ENCODE measurements at regions not wholly inside any gene's neighbourhood (a gene's known extent, or its start where the extent isn't known, plus 50 kb on each side); places are given as distances from the start of the nearest gene placed in this dataset.

DNA sequence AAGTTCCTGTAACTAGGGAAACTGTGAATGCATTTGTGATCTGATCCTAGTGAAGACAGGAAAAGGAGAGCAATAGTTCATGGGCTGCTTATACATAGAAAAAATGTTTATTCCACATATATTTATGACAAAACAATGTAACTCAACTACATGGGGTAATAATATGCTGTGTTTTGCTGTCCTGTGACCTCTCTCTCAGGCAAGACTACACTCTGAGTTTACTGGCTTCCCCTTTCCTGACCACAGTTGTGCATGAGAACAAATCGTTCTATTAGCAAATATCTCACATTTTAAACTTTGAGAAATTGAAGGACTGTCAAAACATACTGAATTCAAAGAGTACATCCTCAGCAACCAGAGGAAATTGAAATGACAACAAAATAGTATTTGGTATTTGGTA lies 161.9 kb upstream of the TRPC6 start:
- Histone ChIP-seq H3K9ac (no peak overlapping the region), H4K20me1 (no peaks in the 10 kb centered on the region), H3K9me3 (no peaks in the 10 kb centered on the region), H3K27me3 (no peaks in the 10 kb centered on the region), H3K27ac (no peak overlapping the region), H3K4me2 (no peak overlapping the region), H3K4me1 (no peaks in the 10 kb centered on the region; the same call in 1 of the 2 replicates), H3K36me3 (no peaks in the 10 kb centered on the region), H3K4me3 (no peak overlapping the region)
- no peak for TF ChIP-seq Cebpa-rat (IDR thresholded peaks at IDR 0.05)

DNA sequence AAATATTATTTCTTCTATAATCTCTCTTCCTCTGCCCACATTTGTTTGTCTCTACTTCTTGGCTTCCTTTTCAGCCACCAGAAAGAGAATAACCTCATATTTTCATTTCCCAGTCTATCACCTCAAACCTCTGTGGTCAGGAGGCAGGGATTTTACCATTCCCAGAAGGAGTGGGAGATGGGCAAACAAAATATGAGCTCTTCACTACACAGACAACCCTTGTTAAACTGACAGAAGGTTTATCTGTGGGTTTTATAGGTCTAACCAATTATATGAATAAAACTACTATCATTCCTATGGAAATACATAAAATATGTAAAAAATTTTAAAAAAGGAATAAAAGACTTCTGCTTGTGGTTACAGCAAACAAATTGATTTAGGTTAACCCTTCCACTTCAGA lies 160.0 kb upstream of the TRPC6 start:
- H4K20me1 ChIP-seq: no peaks in the 10 kb centered on the region
- H3K4me3 ChIP-seq: no peak overlapping the region
- no peak overlapping the region for H3K9ac ChIP-seq

GRCh38 chr11:101741479-101742175 lies 157.8 kb upstream of the TRPC6 start:
- no peak overlapping the region for H3K9ac ChIP-seq
- H3K36me3 ChIP-seq: no peaks in the 10 kb centered on the region
- no peaks in the 10 kb centered on the region for H4K20me1 ChIP-seq
- no peaks in the 10 kb centered on the region for H3K27me3 ChIP-seq
- no peak overlapping the region for H3K27ac ChIP-seq
- no peak for TF ChIP-seq Cebpa-rat (IDR thresholded peaks at IDR 0.05)
- H3K4me1 ChIP-seq: no peaks in the 10 kb centered on the region
- H3K4me3 ChIP-seq: no peak overlapping the region
- H3K9me3 ChIP-seq: no peaks in the 10 kb centered on the region
- H3K4me2 ChIP-seq: no peak overlapping the region

More for the DNA sequence above, 160.0 kb upstream of the TRPC6 start:
- no peaks in the 10 kb centered on the region for H3K9me3 ChIP-seq
- no peaks in the 10 kb centered on the region for H3K27me3 ChIP-seq
- no peak overlapping the region for H3K27ac ChIP-seq
- TF ChIP-seq Cebpa-rat (IDR thresholded peaks at IDR 0.05): no peak
- no peak overlapping the region for H3K4me2 ChIP-seq
- H3K36me3 ChIP-seq: no peaks in the 10 kb centered on the region
- no peaks in the 10 kb centered on the region; the same call in 1 of the 2 replicates for H3K4me1 ChIP-seq

- Histone ChIP-seq H3K27me3 (no peaks in the 10 kb centered on the region), H3K9ac (no peak overlapping the region)
Measured at GRCh38 chr11:101741061-101741460, 157.3 kb upstream of the TRPC6 start.

DNA sequence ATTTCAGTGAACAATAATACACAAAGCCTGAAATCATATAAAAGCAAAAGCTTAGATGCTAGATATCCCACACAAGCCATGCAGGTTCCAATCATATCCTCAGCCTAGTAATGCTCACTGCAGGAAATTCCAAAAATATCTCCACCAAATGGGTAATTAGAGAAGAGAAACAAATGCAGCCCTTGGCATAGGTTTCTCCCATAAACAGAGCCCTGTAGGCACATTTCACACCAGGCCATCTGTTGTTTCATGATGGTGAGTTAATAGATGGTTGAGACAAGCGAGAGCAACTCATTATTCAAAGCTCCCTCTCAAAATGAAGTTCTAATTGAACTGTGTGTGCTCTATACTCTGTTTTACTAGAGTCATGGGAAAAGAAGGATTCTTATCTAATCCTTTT lies 154.6 kb upstream of the TRPC6 start:
- H3K9ac ChIP-seq: no peak overlapping the region
- no peaks in the 10 kb centered on the region for H3K9me3 ChIP-seq
- H3K27ac ChIP-seq: no peak overlapping the region
- H3K36me3 ChIP-seq: no peaks in the 10 kb centered on the region
- no peak overlapping the region for H3K4me2 ChIP-seq
- no peak for TF ChIP-seq Cebpa-rat (IDR thresholded peaks at IDR 0.05)
- H3K4me3 ChIP-seq: no peak overlapping the region
- H3K4me1 ChIP-seq: no peaks in the 10 kb centered on the region
- no peaks in the 10 kb centered on the region for H3K27me3 ChIP-seq
- H4K20me1 ChIP-seq: no peaks in the 10 kb centered on the region

More at GRCh38 chr11:101741061-101741460, 157.3 kb upstream of the TRPC6 start:
- no peaks in the 10 kb centered on the region for H4K20me1 ChIP-seq
- no peaks in the 10 kb centered on the region for H3K36me3 ChIP-seq
- no peaks in the 10 kb centered on the region for H3K9me3 ChIP-seq
- H3K27ac ChIP-seq: no peak overlapping the region
- H3K4me3 ChIP-seq: no peak overlapping the region
- H3K4me1 ChIP-seq: no peaks in the 10 kb centered on the region
- no peak overlapping the region for H3K4me2 ChIP-seq
- TF ChIP-seq Cebpa-rat (IDR thresholded peaks at IDR 0.05): no peak

GRCh38 chr11:101729406-101730078 lies 145.7 kb upstream of the TRPC6 start:
- no peaks in the 10 kb centered on the region for H3K4me1 ChIP-seq
- H3K4me3 ChIP-seq: no peak overlapping the region
- H3K9me3 ChIP-seq: no peaks in the 10 kb centered on the region
- no peak for TF ChIP-seq Cebpa-rat (IDR thresholded peaks at IDR 0.05)
- H3K36me3 ChIP-seq: no peaks in the 10 kb centered on the region
- no peak overlapping the region for H3K27ac ChIP-seq
- no peaks in the 10 kb centered on the region for H4K20me1 ChIP-seq
- no peak overlapping the region for H3K4me2 ChIP-seq
- no peaks in the 10 kb centered on the region for H3K27me3 ChIP-seq
- no peak overlapping the region for H3K9ac ChIP-seq

DNA sequence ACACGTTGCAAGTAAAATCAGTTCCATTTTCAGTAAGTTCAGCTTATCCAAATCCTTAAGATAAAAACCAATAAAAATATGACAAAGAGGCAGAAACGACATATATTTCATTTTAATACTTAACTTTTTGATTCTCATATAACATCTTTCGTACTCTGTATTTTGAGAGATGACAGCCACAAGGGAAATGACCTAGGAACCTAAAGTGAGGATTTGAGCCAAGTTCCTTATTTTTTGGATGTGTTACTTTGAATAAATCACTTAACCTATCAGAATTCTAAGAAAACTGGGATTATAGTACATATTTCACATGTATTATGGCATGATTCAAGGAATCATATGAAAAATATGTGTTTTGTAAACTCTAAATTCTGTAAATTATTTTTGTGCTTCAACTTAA lies 143.6 kb upstream of the TRPC6 start:
- Histone ChIP-seq H4K20me1 (no peaks in the 10 kb centered on the region), H3K27ac (no peak overlapping the region), H3K27me3 (no peaks in the 10 kb centered on the region), H3K9me3 (no peaks in the 10 kb centered on the region), H3K36me3 (no peaks in the 10 kb centered on the region), H3K4me3 (no peak overlapping the region), H3K9ac (no peak overlapping the region), H3K4me1 (no peaks in the 10 kb centered on the region), H3K4me2 (no peak overlapping the region)
- TF ChIP-seq Cebpa-rat (IDR thresholded peaks at IDR 0.05): no peak

GRCh38 chr11:101726988-101727387 lies 143.2 kb upstream of the TRPC6 start:
- Histone ChIP-seq H3K9me3 (no peaks in the 10 kb centered on the region), H4K20me1 (no peaks in the 10 kb centered on the region), H3K27me3 (no peaks in the 10 kb centered on the region), H3K27ac (no peak overlapping the region), H3K4me1 (no peaks in the 10 kb centered on the region), H3K4me2 (no peak overlapping the region), H3K4me3 (no peak overlapping the region), H3K9ac (no peak overlapping the region), H3K36me3 (no peaks in the 10 kb centered on the region)
- TF ChIP-seq Cebpa-rat (IDR thresholded peaks at IDR 0.05): no peak

DNA sequence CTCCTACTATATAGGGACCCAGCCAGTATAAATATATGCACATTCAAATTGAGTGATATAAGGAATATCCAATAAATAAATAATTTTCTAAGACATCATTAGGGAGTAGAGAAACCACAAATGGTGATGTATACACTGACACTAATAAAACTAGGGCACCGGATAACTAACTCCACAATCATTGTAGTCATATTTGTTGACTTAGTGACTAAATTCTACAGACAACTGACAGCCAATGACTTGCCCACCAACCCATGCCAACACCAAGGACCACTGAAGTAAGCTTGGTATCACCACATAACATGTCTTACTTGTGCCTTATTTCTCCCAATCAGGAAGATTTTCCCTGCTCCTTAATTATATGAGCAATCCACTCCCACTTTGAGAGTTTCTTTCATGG lies 139.6 kb upstream of the TRPC6 start:
- H3K9ac ChIP-seq: no peak overlapping the region
- no peak overlapping the region for H3K4me2 ChIP-seq
- no peak overlapping the region for H3K27ac ChIP-seq
- no peaks in the 10 kb centered on the region for H3K4me1 ChIP-seq
- H4K20me1 ChIP-seq: no peaks in the 10 kb centered on the region
- H3K36me3 ChIP-seq: no peaks in the 10 kb centered on the region
- no peak overlapping the region for H3K4me3 ChIP-seq
- TF ChIP-seq Cebpa-rat (IDR thresholded peaks at IDR 0.05): no peak
- H3K27me3 ChIP-seq: no peaks in the 10 kb centered on the region
- H3K9me3 ChIP-seq: no peaks in the 10 kb centered on the region

DNA sequence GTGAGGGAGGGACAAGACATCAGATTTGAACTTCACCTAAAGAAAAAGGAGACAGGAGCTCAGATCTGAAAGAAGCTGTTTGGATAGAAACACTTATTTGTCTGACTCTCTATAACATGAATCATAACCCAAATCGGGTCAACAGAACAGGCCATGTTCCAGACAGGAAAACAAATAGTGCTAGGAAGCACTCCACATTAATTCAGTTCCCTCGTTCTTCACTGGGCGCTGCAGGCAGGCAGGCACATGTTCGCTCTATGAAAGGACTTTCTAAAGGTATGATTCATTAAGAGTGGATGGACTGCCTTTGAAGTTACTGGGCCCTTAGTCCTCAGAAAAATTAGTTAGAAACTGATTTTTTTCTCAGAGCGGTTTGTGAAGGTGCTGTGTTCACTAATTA lies 137.5 kb upstream of the TRPC6 start:
- H3K27me3 ChIP-seq: no peaks in the 10 kb centered on the region

More for the DNA sequence above, 137.5 kb upstream of the TRPC6 start:
- no peaks in the 10 kb centered on the region for H3K4me1 ChIP-seq
- H3K27ac ChIP-seq: no peak overlapping the region
- H3K9me3 ChIP-seq: no peaks in the 10 kb centered on the region
- no peaks in the 10 kb centered on the region for H4K20me1 ChIP-seq
- H3K9ac ChIP-seq: no peak overlapping the region
- no peak for TF ChIP-seq Cebpa-rat (IDR thresholded peaks at IDR 0.05)
- no peaks in the 10 kb centered on the region for H3K36me3 ChIP-seq
- no peak overlapping the region for H3K4me2 ChIP-seq
- H3K4me3 ChIP-seq: no peak overlapping the region
